Esophagus muscularis mucosa (tissue), 4 donors: ENCODE measurements at regions not wholly inside any gene's neighbourhood (a gene's known extent, or its start where the extent isn't known, plus 50 kb on each side); places are given as distances from the start of the nearest gene placed in this dataset.

Source experiments
- CTCF ChIP-seq, 3 experiments: fragments of 200-600 bp in 2 of 3; fragments of 450-650 bp in 1 of 3; sonication (generic) in 2 of 3; IDR thresholded peaks; one replicate each; pipeline ENCODE4 v1.5.1; 2017 to 2019; ENCODE audit warnings: antibody characterized with exemption in 3 of 3, mild to moderate bottlenecking in 2 of 3, moderate library complexity in 1 of 3
- EP300 ChIP-seq: sonication (generic); formaldehyde crosslinking; IDR thresholded peaks from one replicate; pipeline ENCODE4 v1.6.1; 2017; ENCODE audit warnings: antibody characterized with exemption
- POLR2A ChIP-seq: fragments of 450-650 bp; IDR thresholded peaks from one replicate; pipeline ENCODE4 v1.6.1; 2017; ENCODE audit warnings: antibody characterized with exemption, moderate library complexity, mild to moderate bottlenecking, low read depth
- POLR2AphosphoS5 ChIP-seq, 2 donors: sonication (generic); formaldehyde crosslinking; IDR thresholded peaks; one replicate each; pipeline ENCODE4 v1.6.1; 2017; ENCODE audit warnings: antibody characterized with exemption in 2 of 2

DNA sequence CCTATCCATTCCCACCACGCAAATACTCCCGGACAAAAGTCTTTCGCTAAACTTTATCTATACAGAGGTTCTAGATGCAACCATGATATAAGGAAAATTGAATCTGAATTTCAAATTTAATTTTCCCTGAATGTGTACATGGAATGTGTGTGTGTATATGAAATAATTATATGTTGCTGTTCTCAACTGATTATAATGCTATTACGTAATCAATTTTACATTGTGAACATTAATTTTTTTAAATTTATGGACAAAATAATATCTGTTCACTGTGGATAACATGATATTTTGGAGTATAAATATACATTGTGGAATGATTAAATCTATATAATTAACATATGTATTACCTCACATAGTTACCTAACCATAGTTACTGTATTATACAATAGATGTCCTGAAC lies 1250.6 kb downstream of the EFNA5 start:
- no peak for TF ChIP-seq CTCF (IDR thresholded peaks at IDR 0.05)
- no peak for TF ChIP-seq POLR2A
- TF ChIP-seq POLR2AphosphoS5 (IDR thresholded peaks at IDR 0.05): no peak
- no peak for TF ChIP-seq EP300
